ENCODE measurements at regions not wholly inside any gene's neighbourhood (a gene's known extent, or its start where the extent isn't known, plus 50 kb on each side); places are given as distances from the start of the nearest gene placed in this dataset.

DNA sequence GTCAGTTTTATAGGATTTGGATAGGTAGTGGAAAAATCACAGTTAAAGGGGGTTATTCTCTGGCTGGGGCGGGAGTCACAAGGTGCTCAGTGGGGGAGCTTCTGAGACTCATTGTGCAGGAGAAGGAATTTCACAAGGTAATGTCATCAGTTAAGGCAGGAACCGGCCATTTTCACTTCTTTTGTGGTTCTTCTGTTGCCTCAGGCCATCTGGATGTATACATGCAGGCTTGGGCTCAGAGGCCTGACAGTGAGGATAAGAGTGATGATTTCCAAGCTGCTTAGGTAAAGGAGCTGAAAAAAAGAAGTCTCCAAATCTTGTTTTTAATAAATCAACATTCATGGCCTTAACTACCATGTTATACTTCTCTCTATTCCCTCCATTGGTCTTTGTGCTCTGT is 622.9 kb upstream of the ID4 start (continued):
- TF ChIP-seq, protein P1, sequence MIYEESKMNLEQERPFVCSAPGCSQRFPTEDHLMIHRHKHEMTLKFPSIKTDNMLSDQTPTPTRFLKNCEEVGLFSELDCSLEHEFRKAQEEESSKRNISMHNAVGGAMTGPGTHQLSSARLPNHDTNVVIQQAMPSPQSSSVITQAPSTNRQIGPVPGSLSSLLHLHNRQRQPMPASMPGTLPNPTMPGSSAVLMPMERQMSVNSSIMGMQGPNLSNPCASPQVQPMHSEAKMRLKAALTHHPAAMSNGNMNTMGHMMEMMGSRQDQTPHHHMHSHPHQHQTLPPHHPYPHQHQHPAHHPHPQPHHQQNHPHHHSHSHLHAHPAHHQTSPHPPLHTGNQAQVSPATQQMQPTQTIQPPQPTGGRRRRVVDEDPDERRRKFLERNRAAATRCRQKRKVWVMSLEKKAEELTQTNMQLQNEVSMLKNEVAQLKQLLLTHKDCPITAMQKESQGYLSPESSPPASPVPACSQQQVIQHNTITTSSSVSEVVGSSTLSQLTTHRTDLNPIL (CRISPR knock-in tag; IDR thresholded peaks at IDR 0.05): no peak
- TF ChIP-seq CSDE1 (IDR thresholded peaks at IDR 0.05) (no peak), ZFX (CRISPR knock-in tag; IDR thresholded peaks at IDR 0.05) (no peak), ZNF212 (CRISPR knock-in tag; IDR thresholded peaks at IDR 0.05) (no peak), SMARCC2 (IDR thresholded peaks at IDR 0.05; ENCODE audit: low read depth) (no peak)
- TF ChIP-seq, protein P2, sequence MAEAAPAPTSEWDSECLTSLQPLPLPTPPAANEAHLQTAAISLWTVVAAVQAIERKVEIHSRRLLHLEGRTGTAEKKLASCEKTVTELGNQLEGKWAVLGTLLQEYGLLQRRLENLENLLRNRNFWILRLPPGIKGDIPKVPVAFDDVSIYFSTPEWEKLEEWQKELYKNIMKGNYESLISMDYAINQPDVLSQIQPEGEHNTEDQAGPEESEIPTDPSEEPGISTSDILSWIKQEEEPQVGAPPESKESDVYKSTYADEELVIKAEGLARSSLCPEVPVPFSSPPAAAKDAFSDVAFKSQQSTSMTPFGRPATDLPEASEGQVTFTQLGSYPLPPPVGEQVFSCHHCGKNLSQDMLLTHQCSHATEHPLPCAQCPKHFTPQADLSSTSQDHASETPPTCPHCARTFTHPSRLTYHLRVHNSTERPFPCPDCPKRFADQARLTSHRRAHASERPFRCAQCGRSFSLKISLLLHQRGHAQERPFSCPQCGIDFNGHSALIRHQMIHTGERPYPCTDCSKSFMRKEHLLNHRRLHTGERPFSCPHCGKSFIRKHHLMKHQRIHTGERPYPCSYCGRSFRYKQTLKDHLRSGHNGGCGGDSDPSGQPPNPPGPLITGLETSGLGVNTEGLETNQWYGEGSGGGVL (CRISPR knock-in tag; IDR thresholded peaks at IDR 0.05): no peak
- TF ChIP-seq, protein P3, sequence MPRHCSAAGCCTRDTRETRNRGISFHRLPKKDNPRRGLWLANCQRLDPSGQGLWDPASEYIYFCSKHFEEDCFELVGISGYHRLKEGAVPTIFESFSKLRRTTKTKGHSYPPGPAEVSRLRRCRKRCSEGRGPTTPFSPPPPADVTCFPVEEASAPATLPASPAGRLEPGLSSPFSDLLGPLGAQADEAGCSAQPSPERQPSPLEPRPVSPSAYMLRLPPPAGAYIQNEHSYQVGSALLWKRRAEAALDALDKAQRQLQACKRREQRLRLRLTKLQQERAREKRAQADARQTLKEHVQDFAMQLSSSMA (CRISPR knock-in tag; IDR thresholded peaks at IDR 0.05): no peak
- TF ChIP-seq, protein P4, sequence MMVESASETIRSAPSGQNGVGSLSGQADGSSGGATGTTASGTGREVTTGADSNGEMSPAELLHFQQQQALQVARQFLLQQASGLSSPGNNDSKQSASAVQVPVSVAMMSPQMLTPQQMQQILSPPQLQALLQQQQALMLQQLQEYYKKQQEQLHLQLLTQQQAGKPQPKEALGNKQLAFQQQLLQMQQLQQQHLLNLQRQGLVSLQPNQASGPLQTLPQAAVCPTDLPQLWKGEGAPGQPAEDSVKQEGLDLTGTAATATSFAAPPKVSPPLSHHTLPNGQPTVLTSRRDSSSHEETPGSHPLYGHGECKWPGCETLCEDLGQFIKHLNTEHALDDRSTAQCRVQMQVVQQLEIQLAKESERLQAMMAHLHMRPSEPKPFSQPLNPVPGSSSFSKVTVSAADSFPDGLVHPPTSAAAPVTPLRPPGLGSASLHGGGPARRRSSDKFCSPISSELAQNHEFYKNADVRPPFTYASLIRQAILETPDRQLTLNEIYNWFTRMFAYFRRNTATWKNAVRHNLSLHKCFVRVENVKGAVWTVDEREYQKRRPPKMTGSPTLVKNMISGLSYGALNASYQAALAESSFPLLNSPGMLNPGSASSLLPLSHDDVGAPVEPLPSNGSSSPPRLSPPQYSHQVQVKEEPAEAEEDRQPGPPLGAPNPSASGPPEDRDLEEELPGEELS (CRISPR knock-in tag; IDR thresholded peaks at IDR 0.05; ENCODE audit: borderline replicate concordance): no peak
- TF ChIP-seq, protein P5, sequence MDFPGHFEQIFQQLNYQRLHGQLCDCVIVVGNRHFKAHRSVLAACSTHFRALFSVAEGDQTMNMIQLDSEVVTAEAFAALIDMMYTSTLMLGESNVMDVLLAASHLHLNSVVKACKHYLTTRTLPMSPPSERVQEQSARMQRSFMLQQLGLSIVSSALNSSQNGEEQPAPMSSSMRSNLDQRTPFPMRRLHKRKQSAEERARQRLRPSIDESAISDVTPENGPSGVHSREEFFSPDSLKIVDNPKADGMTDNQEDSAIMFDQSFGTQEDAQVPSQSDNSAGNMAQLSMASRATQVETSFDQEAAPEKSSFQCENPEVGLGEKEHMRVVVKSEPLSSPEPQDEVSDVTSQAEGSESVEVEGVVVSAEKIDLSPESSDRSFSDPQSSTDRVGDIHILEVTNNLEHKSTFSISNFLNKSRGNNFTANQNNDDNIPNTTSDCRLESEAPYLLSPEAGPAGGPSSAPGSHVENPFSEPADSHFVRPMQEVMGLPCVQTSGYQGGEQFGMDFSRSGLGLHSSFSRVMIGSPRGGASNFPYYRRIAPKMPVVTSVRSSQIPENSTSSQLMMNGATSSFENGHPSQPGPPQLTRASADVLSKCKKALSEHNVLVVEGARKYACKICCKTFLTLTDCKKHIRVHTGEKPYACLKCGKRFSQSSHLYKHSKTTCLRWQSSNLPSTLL (IDR thresholded peaks at IDR 0.05): no peak
